ENCODE measurements at regions not wholly inside any gene's neighbourhood (a gene's known extent, or its start where the extent isn't known, plus 50 kb on each side); places are given as distances from the start of the nearest gene placed in this dataset.

DNA sequence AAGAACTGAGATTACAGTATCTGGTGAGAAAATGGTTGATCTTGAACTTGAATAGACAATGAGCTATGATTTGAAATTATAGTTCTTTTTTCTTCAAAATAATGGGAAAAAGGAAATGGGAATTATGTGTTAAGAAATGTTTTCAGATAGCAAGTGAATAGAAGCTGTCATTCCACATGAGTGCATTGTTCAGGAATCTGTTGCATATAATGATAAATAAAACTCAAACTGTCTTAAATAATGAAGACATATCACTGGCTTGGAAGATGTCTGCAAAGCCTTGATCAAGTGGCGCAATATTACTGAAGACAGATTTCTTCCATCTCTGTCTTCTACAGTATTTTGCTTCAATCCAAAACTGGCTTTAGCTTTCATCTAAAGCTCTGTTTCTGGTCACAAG, 479.3 kb upstream of the ZFP42 start:
- no peak for TF ChIP-seq GATA2 (IDR thresholded peaks at IDR 0.05; ENCODE audit: low read depth, low read length)
- TF ChIP-seq GATA3 (IDR thresholded peaks at IDR 0.05; ENCODE audit: low read depth, low read length): no peak
